ENCODE measurements at regions not wholly inside any gene's neighbourhood (a gene's known extent, or its start where the extent isn't known, plus 50 kb on each side); places are given as distances from the start of the nearest gene placed in this dataset.

GRCh38 chr9:99690573-99690972, 131.1 kb upstream of the NR4A3 start:
- no peaks in the 10 kb centered on the region for H3K36me3 ChIP-seq (ENCODE audit: control insufficient read depth, insufficient read depth, low read length)
- TF ChIP-seq NCOA2 (IDR thresholded peaks at IDR 0.05; ENCODE audit: partially characterized antibody in 2 of 2) (no peak), ATF7 (IDR thresholded peaks at IDR 0.05) (no peak), NONO (IDR thresholded peaks at IDR 0.05; ENCODE audit: low read depth in 2 of 2, low read length in 1 of 2) (no peak)
- BruUV-seq (replicated peaks): no TSS peak
- ChIA-PET CTCF (ENCODE audit: low intra/inter-chr PET ratio) (no interaction called here), POLR2A (no interaction called here)
- no peak overlapping the region for H3K9ac ChIP-seq (ENCODE audit: insufficient read depth in 1 of 2, low read depth in 2 of 2, low read length in 2 of 2)
- H3K4me2 ChIP-seq (ENCODE audit: insufficient read depth, low read length): no peak overlapping the region
- no peaks in the 10 kb centered on the region for H3K79me2 ChIP-seq (ENCODE audit: control insufficient read depth, insufficient read depth, low read length)
- no peak overlapping the region for H3K27ac ChIP-seq (ENCODE audit: extremely low read depth, low read depth, low read length)
- no peak overlapping the region for H3K4me3 ChIP-seq
- 0% methylated on average over 4 of the region's 4 CpGs for WGBS (ENCODE audit: insufficient coverage, low coverage, missing lambda C conversion rate)
- no peaks in the 10 kb centered on the region for H4K20me1 ChIP-seq (replicated peaks; ENCODE audit: control insufficient read depth, insufficient read depth, low read length)
- H3K4me1 ChIP-seq (replicated peaks in 1 of 2; ENCODE audit: control insufficient read depth in 2 of 2, insufficient read depth in 2 of 2, low read length in 2 of 2): no peaks in the 10 kb centered on the region; a peak in 1 of 5 replicates
- no peak overlapping the region for H2AFZ ChIP-seq (ENCODE audit: low read depth, low read length)
- no peaks in the 10 kb centered on the region for H3K9me1 ChIP-seq (ENCODE audit: control insufficient read depth, insufficient read depth, low read length)
- FAIRE-seq (no peak), DNase-seq (ENCODE audit: extremely low read depth in 1 of 4, low spot score in 3 of 4) (no peak), ATAC-seq (no peak)
- intact Hi-C loops (cut with micrococcal nuclease) (loop anchor here (10.0 kb wide), 1 partner anchor 56 kb away; no protein-coding TSS in a partner anchor), in situ Hi-C loops (cut with MboI) (no loop called here)
- H3K9me3 ChIP-seq (replicated peaks; ENCODE audit: control insufficient read depth, insufficient read depth, low read depth, low read length): no peaks in the 10 kb centered on the region
- H3K27me3 ChIP-seq (ENCODE audit: control insufficient read depth in 2 of 2, insufficient read depth in 2 of 2, low read length in 2 of 2): no peaks in the 10 kb centered on the region

GRCh38 chr9:99693888-99694287, 127.8 kb upstream of the NR4A3 start:
- no peak for ATAC-seq
- no peaks in the 10 kb centered on the region for H3K9me1 ChIP-seq (ENCODE audit: control insufficient read depth, insufficient read depth, low read length)
- ChIA-PET POLR2A (no interaction called here), CTCF (ENCODE audit: low intra/inter-chr PET ratio) (no interaction called here)
- no peaks in the 10 kb centered on the region for H4K20me1 ChIP-seq (replicated peaks; ENCODE audit: control insufficient read depth, insufficient read depth, low read length)
- no peaks in the 10 kb centered on the region for H3K36me3 ChIP-seq (ENCODE audit: control insufficient read depth, insufficient read depth, low read length)
- no peak for DNase-seq (ENCODE audit: extremely low read depth in 1 of 4, low spot score in 3 of 4)
- no peak overlapping the region for H3K27ac ChIP-seq (ENCODE audit: extremely low read depth, low read depth, low read length)
- intact Hi-C loops (cut with micrococcal nuclease): loop anchor here (10.0 kb wide), 1 partner anchor 59 kb away; no protein-coding TSS in a partner anchor
- no peaks in the 10 kb centered on the region for H3K9me3 ChIP-seq (replicated peaks; ENCODE audit: control insufficient read depth, insufficient read depth, low read depth, low read length)
- H3K9ac ChIP-seq (ENCODE audit: insufficient read depth in 1 of 2, low read depth in 2 of 2, low read length in 2 of 2): no peak overlapping the region
- H3K4me1 ChIP-seq (replicated peaks in 1 of 2; ENCODE audit: control insufficient read depth in 2 of 2, insufficient read depth in 2 of 2, low read length in 2 of 2): no peaks in the 10 kb centered on the region; a peak in 1 of 5 replicates
- no peak overlapping the region; the same call in 1 of the 2 replicates for H3K4me2 ChIP-seq (ENCODE audit: insufficient read depth, low read length)
- 10% methylated on average over 3 of the region's 3 CpGs for WGBS (ENCODE audit: insufficient coverage, low coverage, missing lambda C conversion rate)
- in situ Hi-C loops (cut with MboI): no loop called here
- H3K79me2 ChIP-seq (ENCODE audit: control insufficient read depth, insufficient read depth, low read length): no peaks in the 10 kb centered on the region
- no peak overlapping the region for H3K4me3 ChIP-seq
- no TSS peak for BruUV-seq (replicated peaks)
- no peak overlapping the region for H2AFZ ChIP-seq (ENCODE audit: low read depth, low read length)
- no peak for FAIRE-seq
- H3K27me3 ChIP-seq (ENCODE audit: control insufficient read depth in 2 of 2, insufficient read depth in 2 of 2, low read length in 2 of 2): no peaks in the 10 kb centered on the region
- TF ChIP-seq E2F3 (CRISPR knock-in tag; IDR thresholded peaks at IDR 0.05) (no peak), ZBTB33 (CRISPR knock-in tag; IDR thresholded peaks at IDR 0.05) (no peak), HNRNPLL (IDR thresholded peaks at IDR 0.05; ENCODE audit: low read depth, low read length, poor library complexity, severe bottlenecking) (no peak), RB1 (IDR thresholded peaks at IDR 0.05; ENCODE audit: low read depth) (no peak), BRD9 (IDR thresholded peaks at IDR 0.05; ENCODE audit: low read depth, partially characterized antibody) (no peak), ARID4B (CRISPR knock-in tag; IDR thresholded peaks at IDR 0.05) (no peak), ZNF707 (CRISPR knock-in tag; conservative IDR thresholded peaks at IDR 0.05) (no peak)
